H9 (cell line): ENCODE measurements at regions not wholly inside any gene's neighbourhood (a gene's known extent, or its start where the extent isn't known, plus 50 kb on each side); places are given as distances from the start of the nearest gene placed in this dataset.

ENCODE experiments used
- DNase-seq: peaks from one replicate; pipeline ENCODE4 v3.0.0-alpha.2; 2017
- H2AFZ ChIP-seq: one replicate; pipeline ENCODE4 v1.6.1; 2013; ENCODE audit warnings: mild to moderate bottlenecking, low read length, control low read depth, moderate library complexity
- H2AK5ac ChIP-seq: 2 replicates; pipeline ENCODE4 v1.6.1; 2013; ENCODE audit warnings: low read length, control low read depth, mixed read lengths; ENCODE audit not compliant: insufficient read length
- H2BK120ac ChIP-seq: one replicate; pipeline ENCODE4 v1.6.1; 2013; ENCODE audit warnings: low read depth, mild to moderate bottlenecking, low read length, control low read depth, inconsistent platforms; ENCODE audit not compliant: poor library complexity, severe bottlenecking
- H2BK12ac ChIP-seq: 2 replicates; pipeline ENCODE4 v1.6.1; 2013; ENCODE audit warnings: low read length, control low read depth, mixed read lengths, low read depth; ENCODE audit not compliant: insufficient read length
- H2BK15ac ChIP-seq: 2 replicates; pipeline ENCODE4 v1.6.1; 2013; ENCODE audit warnings: low read depth, low read length, control low read depth
- H2BK20ac ChIP-seq: one replicate; pipeline ENCODE4 v1.6.1; 2013; ENCODE audit warnings: low read depth, mild to moderate bottlenecking, low read length, control low read depth, inconsistent platforms; ENCODE audit not compliant: poor library complexity, severe bottlenecking
- H2BK5ac ChIP-seq: 2 replicates; pipeline ENCODE4 v1.6.1; 2013; ENCODE audit warnings: low read length, control low read depth, mixed read lengths; ENCODE audit not compliant: insufficient read length
- H3K14ac ChIP-seq: 2 replicates; pipeline ENCODE4 v1.6.1; 2013; ENCODE audit warnings: low read length, control low read depth; ENCODE audit not compliant: insufficient read depth
- H3K18ac ChIP-seq: 2 replicates; pipeline ENCODE4 v1.6.1; 2013; ENCODE audit warnings: low read depth, mild to moderate bottlenecking, mixed read lengths, low read length, control low read depth; ENCODE audit not compliant: insufficient read length
- H3K23ac ChIP-seq: 2 replicates; pipeline ENCODE4 v1.6.1; 2013; ENCODE audit warnings: low read length, control low read depth, mixed read lengths, low read depth; ENCODE audit not compliant: insufficient read length
- H3K23me2 ChIP-seq: 2 replicates; pipeline ENCODE4 v1.6.1; 2013; ENCODE audit warnings: low read depth, mild to moderate bottlenecking, mixed read lengths, low read length, control low read depth; ENCODE audit not compliant: insufficient read length, poor library complexity, severe bottlenecking
- H3K27ac ChIP-seq: 2 replicates; pipeline ENCODE4 v1.5.1; 2013; ENCODE audit warnings: low read length, control low read depth, mixed read lengths, low read depth; ENCODE audit not compliant: insufficient read length
- H3K27me3 ChIP-seq: 2 replicates; pipeline ENCODE4 v1.6.1; 2013; ENCODE audit warnings: low read length, control low read depth, inconsistent platforms; ENCODE audit not compliant: insufficient read depth
- H3K4ac ChIP-seq: 2 replicates; pipeline ENCODE4 v1.6.1; 2013; ENCODE audit warnings: low read depth, mild to moderate bottlenecking, control low read depth, inconsistent platforms, low read length, moderate library complexity
- H3K4me1 ChIP-seq: 2 replicates; pipeline ENCODE4 v1.6.1; 2013; ENCODE audit warnings: low read length, control low read depth, inconsistent platforms; ENCODE audit not compliant: insufficient read depth
- H3K4me2 ChIP-seq: 2 replicates; pipeline ENCODE4 v1.6.1; 2013; ENCODE audit warnings: low read length, control low read depth, mixed read lengths; ENCODE audit not compliant: insufficient read length, insufficient read depth
- H3K56ac ChIP-seq: 2 replicates; pipeline ENCODE4 v1.6.1; 2013; ENCODE audit warnings: low read depth, mild to moderate bottlenecking, mixed read lengths, low read length, control low read depth; ENCODE audit not compliant: insufficient read length
- H3K79me1 ChIP-seq: 2 replicates; pipeline ENCODE4 v1.6.1; 2013; ENCODE audit warnings: low read depth, mild to moderate bottlenecking, moderate library complexity, low read length, control low read depth, inconsistent platforms; ENCODE audit not compliant: insufficient read depth, poor library complexity, severe bottlenecking
- H3K79me2 ChIP-seq: 2 replicates; pipeline ENCODE4 v1.6.1; 2013; ENCODE audit warnings: low read length, control low read depth, inconsistent platforms; ENCODE audit not compliant: insufficient read depth
- H3K9ac ChIP-seq: 2 replicates; pipeline ENCODE4 v1.6.1; 2013; ENCODE audit warnings: low read length, control low read depth, mixed read lengths; ENCODE audit not compliant: insufficient read length; ENCODE audit errors: extremely low read depth
- H3K9me3 ChIP-seq: one replicate; pipeline ENCODE4 v1.6.1; 2013; ENCODE audit warnings: low read depth, low read length, inconsistent platforms; ENCODE audit not compliant: control insufficient read depth
- H3T11ph ChIP-seq: one replicate; pipeline ENCODE4 v1.6.1; 2013; ENCODE audit warnings: mild to moderate bottlenecking, low read length, control low read depth, inconsistent platforms
- H4K20me1 ChIP-seq: one replicate; pipeline ENCODE4 v1.6.1; 2013; ENCODE audit not compliant: control insufficient read depth, insufficient read length, insufficient read depth
- H4K5ac ChIP-seq: 2 replicates; pipeline ENCODE4 v1.6.1; 2013; ENCODE audit warnings: low read depth, mild to moderate bottlenecking, mixed read lengths, low read length, control low read depth; ENCODE audit not compliant: insufficient read length
- H4K8ac ChIP-seq: replicated peaks from 2 replicates; pipeline ENCODE4 v1.6.1; 2013; ENCODE audit warnings: low read length, control low read depth, mixed read lengths, low read depth; ENCODE audit not compliant: insufficient read length
- H4K91ac ChIP-seq: 2 replicates; pipeline ENCODE4 v1.6.1; 2013; ENCODE audit warnings: low read depth, mild to moderate bottlenecking, moderate library complexity, mixed read lengths, low read length, control low read depth; ENCODE audit not compliant: insufficient read length
- H3K27ac Mint-ChIP-seq, 3 experiments: 2 replicates in 2 of 3; 3 replicates in 1 of 3; pipeline ENCODE4 v1.8.0; 2020 to 2021; ENCODE audit warnings: mixed read lengths in 3 of 3, mild to moderate bottlenecking in 1 of 3, moderate library complexity in 1 of 3
- H3K27me3 Mint-ChIP-seq: 2 replicates; pipeline ENCODE4 v1.8.0; 2021; ENCODE audit warnings: low read depth, mild to moderate bottlenecking, moderate library complexity, mixed read lengths
- H3K36me3 Mint-ChIP-seq, 3 experiments: 2 replicates in 2 of 3; 3 replicates in 1 of 3; pipeline ENCODE4 v1.8.0; 2020 to 2021; ENCODE audit warnings: low read depth in 3 of 3, mixed read lengths in 3 of 3; ENCODE audit not compliant: insufficient read depth in 1 of 3
- H3K4me1 Mint-ChIP-seq, 2 experiments: 2 replicates each; pipeline ENCODE4 v1.8.0; 2020; ENCODE audit warnings: mixed read lengths in 2 of 2
- H3K4me3 Mint-ChIP-seq, 2 experiments: 2 replicates in 1 of 2; 3 replicates in 1 of 2; pipeline ENCODE4 v1.8.0; 2020 to 2021; ENCODE audit warnings: mild to moderate bottlenecking in 2 of 2, mixed read lengths in 2 of 2, moderate library complexity in 1 of 2
- H3K9me3 Mint-ChIP-seq, 2 experiments: 2 replicates in 1 of 2; 3 replicates in 1 of 2; pipeline ENCODE4 v1.8.0; 2020; ENCODE audit warnings: mild to moderate bottlenecking in 2 of 2, mixed read lengths in 2 of 2, moderate library complexity in 1 of 2
- WGBS: extraction: QIAGEN DNeasy Blood & Tissue Kit; methylation state at CpG from one replicate; pipeline ENCODE4 v1.1.7; 2013; ENCODE audit warnings: missing lambda C conversion rate, low lambda C conversion rate, mixed read lengths; ENCODE audit not compliant: insufficient read length; ENCODE audit errors: extremely low coverage; 5-methylcytosine and 5-hydroxymethylcytosine counted together
- TF ChIP-seq, protein P1 (sequence below): fragments of 200-600 bp; sonication (generic); conservative IDR thresholded peaks from 3 replicates; pipeline ENCODE4 v1.8.0; 2021; ENCODE audit warnings: antibody characterized with exemption, mild to moderate bottlenecking

DNA sequence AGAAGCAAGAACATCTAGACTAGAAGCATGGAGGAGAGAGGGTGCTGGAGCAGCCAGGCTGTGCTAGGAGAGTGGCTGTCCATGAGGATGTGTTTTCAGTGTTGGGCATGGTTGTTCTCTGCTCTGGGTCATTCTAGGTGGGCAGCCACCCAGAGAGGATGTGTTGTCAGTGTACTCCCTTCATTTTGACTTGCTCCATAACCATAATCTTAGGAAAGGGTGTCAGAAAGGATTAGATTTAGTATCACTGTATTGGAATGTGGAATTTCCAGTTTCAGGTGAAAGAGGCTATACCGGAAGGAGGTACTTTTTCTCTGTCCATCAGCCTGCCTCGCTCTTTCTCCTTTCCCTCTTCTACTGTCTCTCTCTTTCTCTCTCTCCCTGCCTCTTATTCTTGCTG, 474.5 kb upstream of the PODXL start:
- H3K27ac Mint-ChIP-seq = no peak overlapping the region
- H3K23me2 ChIP-seq = no peaks in the 10 kb centered on the region
- H3K36me3 Mint-ChIP-seq = peaks cover 0 to 2% (median 0%) of the 10 kb centered on the region in 3 experiments; a peak in 1 of 7 replicates
- peaks cover 2% of the 10 kb centered on the region for H3K27me3 Mint-ChIP-seq
- no peak overlapping the region for H2BK5ac ChIP-seq
- no peak overlapping the region for H3T11ph ChIP-seq
- no peak overlapping the region for H3K56ac ChIP-seq
- H3K27ac ChIP-seq = no peak overlapping the region
- H3K9me3 Mint-ChIP-seq = peaks cover 3 to 4% of the 10 kb centered on the region in 2 experiments; a peak in 2 of 5 replicates
- H4K91ac ChIP-seq = no peak overlapping the region
- no CpG with 5 or more reads among the region's 2 CpGs for WGBS
- H2AFZ ChIP-seq = no peak overlapping the region
- H3K9me3 ChIP-seq = no peaks in the 10 kb centered on the region
- no peak overlapping the region for H3K23ac ChIP-seq
- no peak overlapping the region for H2BK120ac ChIP-seq
- H2BK15ac ChIP-seq = no peak overlapping the region
- no peak overlapping the region for H2AK5ac ChIP-seq
- no peak overlapping the region for H3K14ac ChIP-seq
- H3K27me3 ChIP-seq = no peaks in the 10 kb centered on the region
- H4K8ac ChIP-seq = no peak overlapping the region
- H3K4ac ChIP-seq = no peak overlapping the region
- no peak overlapping the region for H2BK12ac ChIP-seq
- peaks cover 10 to 11% of the 10 kb centered on the region in 2 experiments for H3K4me1 Mint-ChIP-seq
- H4K20me1 ChIP-seq = no peaks in the 10 kb centered on the region
- H3K79me2 ChIP-seq = no peaks in the 10 kb centered on the region
- no peak overlapping the region for H3K4me3 Mint-ChIP-seq
- H3K18ac ChIP-seq = no peak overlapping the region
- H2BK20ac ChIP-seq = no peak overlapping the region
- H3K4me1 ChIP-seq = no peaks in the 10 kb centered on the region
- no peak overlapping the region for H3K9ac ChIP-seq
- DNase-seq = no peak
- no peak overlapping the region for H3K4me2 ChIP-seq
- no peak overlapping the region for H4K5ac ChIP-seq
- H3K79me1 ChIP-seq = no peaks in the 10 kb centered on the region
- TF ChIP-seq, protein P1, sequence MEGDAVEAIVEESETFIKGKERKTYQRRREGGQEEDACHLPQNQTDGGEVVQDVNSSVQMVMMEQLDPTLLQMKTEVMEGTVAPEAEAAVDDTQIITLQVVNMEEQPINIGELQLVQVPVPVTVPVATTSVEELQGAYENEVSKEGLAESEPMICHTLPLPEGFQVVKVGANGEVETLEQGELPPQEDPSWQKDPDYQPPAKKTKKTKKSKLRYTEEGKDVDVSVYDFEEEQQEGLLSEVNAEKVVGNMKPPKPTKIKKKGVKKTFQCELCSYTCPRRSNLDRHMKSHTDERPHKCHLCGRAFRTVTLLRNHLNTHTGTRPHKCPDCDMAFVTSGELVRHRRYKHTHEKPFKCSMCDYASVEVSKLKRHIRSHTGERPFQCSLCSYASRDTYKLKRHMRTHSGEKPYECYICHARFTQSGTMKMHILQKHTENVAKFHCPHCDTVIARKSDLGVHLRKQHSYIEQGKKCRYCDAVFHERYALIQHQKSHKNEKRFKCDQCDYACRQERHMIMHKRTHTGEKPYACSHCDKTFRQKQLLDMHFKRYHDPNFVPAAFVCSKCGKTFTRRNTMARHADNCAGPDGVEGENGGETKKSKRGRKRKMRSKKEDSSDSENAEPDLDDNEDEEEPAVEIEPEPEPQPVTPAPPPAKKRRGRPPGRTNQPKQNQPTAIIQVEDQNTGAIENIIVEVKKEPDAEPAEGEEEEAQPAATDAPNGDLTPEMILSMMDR = no peak
